Testis (tissue), 2 donors: ENCODE measurements at regions not wholly inside any gene's neighbourhood (a gene's known extent, or its start where the extent isn't known, plus 50 kb on each side); places are given as distances from the start of the nearest gene placed in this dataset.

Source experiments
- DNase-seq: peaks from one replicate; pipeline ENCODE4 v3.0.0-alpha.2; 2019
- H3K27ac ChIP-seq, 2 donors: fragments of 200-600 bp; sonication (generic); one replicate each; pipeline ENCODE4 v1.5.1; 2019
- H3K27me3 ChIP-seq: fragments of 200-600 bp; sonication (generic); one replicate; pipeline ENCODE4 v1.5.1; 2019
- H3K36me3 ChIP-seq: fragments of 200-600 bp; sonication (generic); one replicate; pipeline ENCODE4 v1.5.1; 2017; ENCODE audit warnings: low read depth; ENCODE audit errors: missing control alignments
- H3K4me1 ChIP-seq: fragments of 200-600 bp; sonication (generic); one replicate; pipeline ENCODE4 v1.5.1; 2019
- H3K4me3 ChIP-seq, 2 donors: fragments of 200-600 bp; sonication (generic); one replicate each; pipeline ENCODE4 v1.5.1; 2017 to 2019
- H3K9me3 ChIP-seq: fragments of 200-600 bp; sonication (generic); one replicate; pipeline ENCODE4 v1.5.1; 2017
- POLR2A ChIP-seq: fragments of 450-650 bp; IDR thresholded peaks from one replicate; pipeline ENCODE4 v1.6.1; 2017; ENCODE audit warnings: antibody characterized with exemption, mild to moderate bottlenecking, moderate library complexity
- WGBS, 2 donors: methylation state at CpG; one replicate each; pipeline ENCODE4 v1.1.5; 2018; 5-methylcytosine and 5-hydroxymethylcytosine counted together
- intact Hi-C: fragments of 100-400 bp; cut with DNase I; formaldehyde crosslinking; loops from one replicate; pipeline ENCODE4 v1.15.1; 2023; ENCODE audit warnings: low total_unique reads
- TF ChIP-seq, protein P1 (sequence below), 3 experiments: fragments of 450-650 bp in 2 of 3; fragments of 200-600 bp in 1 of 3; sonication (generic) in 1 of 3; IDR thresholded peaks; one replicate each; pipeline ENCODE4 v1.5.1; 2016 to 2019; ENCODE audit warnings: antibody characterized with exemption in 3 of 3, mild to moderate bottlenecking in 2 of 3, moderate library complexity in 1 of 3

GRCh38 chr9:12975496-12975895 is 200.7 kb downstream of the LURAP1L start:
- H3K4me3 ChIP-seq: no peak overlapping the region
- H3K27me3 ChIP-seq: no peaks in the 10 kb centered on the region
- intact Hi-C loops: no loop called here
- no peak for DNase-seq
- no peaks in the 10 kb centered on the region for H3K4me1 ChIP-seq
- 83 to 94% methylated on average over 2 of the region's 2 CpGs for WGBS, 2 donors
- H3K27ac ChIP-seq: no peak overlapping the region
- no peaks in the 10 kb centered on the region for H3K36me3 ChIP-seq
- no peak for TF ChIP-seq POLR2A
- TF ChIP-seq, protein P1, sequence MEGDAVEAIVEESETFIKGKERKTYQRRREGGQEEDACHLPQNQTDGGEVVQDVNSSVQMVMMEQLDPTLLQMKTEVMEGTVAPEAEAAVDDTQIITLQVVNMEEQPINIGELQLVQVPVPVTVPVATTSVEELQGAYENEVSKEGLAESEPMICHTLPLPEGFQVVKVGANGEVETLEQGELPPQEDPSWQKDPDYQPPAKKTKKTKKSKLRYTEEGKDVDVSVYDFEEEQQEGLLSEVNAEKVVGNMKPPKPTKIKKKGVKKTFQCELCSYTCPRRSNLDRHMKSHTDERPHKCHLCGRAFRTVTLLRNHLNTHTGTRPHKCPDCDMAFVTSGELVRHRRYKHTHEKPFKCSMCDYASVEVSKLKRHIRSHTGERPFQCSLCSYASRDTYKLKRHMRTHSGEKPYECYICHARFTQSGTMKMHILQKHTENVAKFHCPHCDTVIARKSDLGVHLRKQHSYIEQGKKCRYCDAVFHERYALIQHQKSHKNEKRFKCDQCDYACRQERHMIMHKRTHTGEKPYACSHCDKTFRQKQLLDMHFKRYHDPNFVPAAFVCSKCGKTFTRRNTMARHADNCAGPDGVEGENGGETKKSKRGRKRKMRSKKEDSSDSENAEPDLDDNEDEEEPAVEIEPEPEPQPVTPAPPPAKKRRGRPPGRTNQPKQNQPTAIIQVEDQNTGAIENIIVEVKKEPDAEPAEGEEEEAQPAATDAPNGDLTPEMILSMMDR (IDR thresholded peaks at IDR 0.05): no peak
- H3K9me3 ChIP-seq: no peaks in the 10 kb centered on the region

DNA sequence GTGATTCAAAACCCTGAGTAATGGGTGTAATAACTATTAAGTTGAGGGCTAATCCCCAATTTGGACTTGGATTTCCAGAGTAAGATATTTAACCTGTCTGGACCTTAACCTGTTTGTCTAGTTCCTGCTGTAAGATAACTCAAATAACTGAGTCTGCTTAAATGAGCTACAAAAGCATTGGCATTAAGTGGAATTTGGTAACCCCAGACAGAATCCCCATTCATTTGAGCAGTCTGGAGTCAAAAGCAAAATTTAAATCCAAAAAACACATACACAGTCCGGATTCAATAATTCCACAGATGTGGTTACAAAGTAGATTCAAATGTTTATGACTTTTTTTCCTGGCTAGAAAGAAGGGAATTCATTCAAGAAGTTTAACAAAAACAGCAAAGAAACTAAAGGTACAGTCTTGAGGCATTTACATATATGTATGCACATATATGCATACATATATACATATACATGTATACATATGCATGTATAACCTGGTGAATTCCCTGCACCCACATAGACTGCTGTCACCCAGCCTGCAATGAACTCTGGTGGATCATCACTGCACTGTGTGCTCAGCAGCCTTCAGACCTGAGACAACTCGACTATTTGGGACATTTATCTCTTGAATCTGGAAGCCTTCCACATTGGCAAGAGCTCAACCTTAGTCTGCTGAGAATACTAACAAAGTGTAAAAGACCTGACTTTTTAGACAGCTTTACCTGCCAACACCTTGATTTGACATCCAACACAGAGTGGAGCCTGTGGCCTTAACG is 205.4 kb downstream of the LURAP1L start:
- no peak for DNase-seq
- Histone ChIP-seq H3K36me3 (no peaks in the 10 kb centered on the region), H3K27ac (no peak overlapping the region), H3K4me3 (no peak overlapping the region), H3K9me3 (no peaks in the 10 kb centered on the region), H3K27me3 (no peaks in the 10 kb centered on the region), H3K4me1 (no peaks in the 10 kb centered on the region)
- no peak for TF ChIP-seq POLR2A
- intact Hi-C loops: no loop called here
- WGBS, 2 donors: 67 to 68% methylated on average over 3 of the region's 3 CpGs

- Histone ChIP-seq H3K36me3 (no peaks in the 10 kb centered on the region), H3K9me3 (no peaks in the 10 kb centered on the region), H3K4me3 (no peak overlapping the region), H3K4me1 (no peaks in the 10 kb centered on the region), H3K27me3 (no peaks in the 10 kb centered on the region), H3K27ac (no peak overlapping the region)
- WGBS, 2 donors: 73 to 93% methylated on average over 1 of the region's 1 CpG
- intact Hi-C loops: no loop called here
- no peak for TF ChIP-seq POLR2A
- TF ChIP-seq, protein P1 (IDR thresholded peaks at IDR 0.05): no peak
- no peak for DNase-seq
Measured at GRCh38 chr9:12988258-12988657, 213.4 kb downstream of the LURAP1L start.

- Histone ChIP-seq H3K27ac (no peak overlapping the region), H3K4me3 (no peak overlapping the region), H3K4me1 (no peaks in the 10 kb centered on the region), H3K9me3 (no peaks in the 10 kb centered on the region), H3K36me3 (no peaks in the 10 kb centered on the region), H3K27me3 (no peaks in the 10 kb centered on the region)
- TF ChIP-seq POLR2A: no peak
- TF ChIP-seq, protein P1 (IDR thresholded peaks at IDR 0.05): no peak
- intact Hi-C loops: no loop called here
- no peak for DNase-seq
Measured at GRCh38 chr9:12989669-12990068, 214.8 kb downstream of the LURAP1L start.

DNA sequence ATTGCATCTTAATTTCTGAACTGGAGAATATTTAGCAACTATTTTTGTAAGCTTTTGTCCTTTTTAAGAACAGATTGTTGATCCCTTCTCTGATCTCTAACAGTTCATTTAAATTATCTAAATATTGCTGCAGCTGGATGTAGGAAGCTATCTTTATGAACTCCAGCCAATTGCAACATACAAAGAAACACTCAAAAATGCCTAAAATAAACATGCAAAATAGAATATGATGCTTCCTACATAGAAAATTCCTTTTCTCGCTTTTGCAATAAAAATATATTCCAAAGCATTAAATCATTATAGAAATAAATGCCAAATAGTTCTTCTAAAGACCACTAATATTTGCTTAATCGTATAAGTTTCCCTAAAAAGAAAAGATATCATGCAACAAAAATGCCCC is 218.6 kb downstream of the LURAP1L start:
- Histone ChIP-seq H3K9me3 (no peaks in the 10 kb centered on the region), H3K27me3 (no peaks in the 10 kb centered on the region), H3K4me3 (no peak overlapping the region), H3K36me3 (no peaks in the 10 kb centered on the region), H3K4me1 (no peaks in the 10 kb centered on the region), H3K27ac (no peak overlapping the region)
- DNase-seq: no peak
- TF ChIP-seq POLR2A: no peak
- TF ChIP-seq, protein P1 (IDR thresholded peaks at IDR 0.05): no peak
- WGBS, 2 donors: 54 to 56% methylated on average over 2 of the region's 2 CpGs
- intact Hi-C loops: no loop called here
